Sigmoid colon (tissue), 4 donors: ENCODE measurements at regions not wholly inside any gene's neighbourhood (a gene's known extent, or its start where the extent isn't known, plus 50 kb on each side); places are given as distances from the start of the nearest gene placed in this dataset.

Experiments
- CTCF ChIP-seq, 4 experiments: fragments of 450-650 bp in 3 of 4; fragments of 200-600 bp in 1 of 4; IDR thresholded peaks; one replicate each; pipeline ENCODE4 v1.5.1; 2016 to 2019; ENCODE audit warnings: antibody characterized with exemption in 4 of 4, mild to moderate bottlenecking in 3 of 4, moderate library complexity in 2 of 4
- EP300 ChIP-seq, 4 donors: sonication (generic); formaldehyde crosslinking; IDR thresholded peaks; one replicate each; pipeline ENCODE4 v1.6.1; 2017; ENCODE audit warnings: antibody characterized with exemption in 4 of 4
- POLR2AphosphoS5 ChIP-seq, 4 donors: sonication (generic); formaldehyde crosslinking; IDR thresholded peaks; one replicate each; pipeline ENCODE4 v1.6.1; 2017; ENCODE audit warnings: antibody characterized with exemption in 4 of 4

- no peak for TF ChIP-seq EP300 (IDR thresholded peaks at IDR 0.05)
- no peak for TF ChIP-seq CTCF (IDR thresholded peaks at IDR 0.05)
- TF ChIP-seq POLR2AphosphoS5 (IDR thresholded peaks at IDR 0.05) = no peak
These were observed 166.1 kb upstream of the EEA1 start for GRCh38 chr12:93094988-93095737.
